AG10803 (cell line): ENCODE measurements at regions not wholly inside any gene's neighbourhood (a gene's known extent, or its start where the extent isn't known, plus 50 kb on each side); places are given as distances from the start of the nearest gene placed in this dataset.

ENCODE experiments used
- DNase-seq: peaks from one replicate; pipeline ENCODE4 v3.0.0; 2010; ENCODE audit warnings: low read depth
- H3K4me3 ChIP-seq: 2 replicates; pipeline ENCODE4 v1.5.1; 2011; ENCODE audit warnings: mild to moderate bottlenecking, low read length, control low read depth
- CTCF ChIP-seq: conservative IDR thresholded peaks from 2 replicates; pipeline ENCODE4 v1.5.1; 2011; ENCODE audit warnings: mild to moderate bottlenecking, low read length, control low read depth, inconsistent platforms

- H3K4me3 ChIP-seq: peak overlapping the region; percentile 13; the same call in 1 of the 2 replicates
- DNase-seq: peak; percentile 83
- TF ChIP-seq CTCF: peak; percentile 89
These were observed 55.1 kb downstream of the CYCS start for GRCh38 chr7:25069900-25070443.

GRCh38 chr7:25068502-25069213 lies 56.4 kb downstream of the CYCS start:
- H3K4me3 ChIP-seq: no peak overlapping the region
- no peak for DNase-seq
- TF ChIP-seq CTCF: no peak

DNA sequence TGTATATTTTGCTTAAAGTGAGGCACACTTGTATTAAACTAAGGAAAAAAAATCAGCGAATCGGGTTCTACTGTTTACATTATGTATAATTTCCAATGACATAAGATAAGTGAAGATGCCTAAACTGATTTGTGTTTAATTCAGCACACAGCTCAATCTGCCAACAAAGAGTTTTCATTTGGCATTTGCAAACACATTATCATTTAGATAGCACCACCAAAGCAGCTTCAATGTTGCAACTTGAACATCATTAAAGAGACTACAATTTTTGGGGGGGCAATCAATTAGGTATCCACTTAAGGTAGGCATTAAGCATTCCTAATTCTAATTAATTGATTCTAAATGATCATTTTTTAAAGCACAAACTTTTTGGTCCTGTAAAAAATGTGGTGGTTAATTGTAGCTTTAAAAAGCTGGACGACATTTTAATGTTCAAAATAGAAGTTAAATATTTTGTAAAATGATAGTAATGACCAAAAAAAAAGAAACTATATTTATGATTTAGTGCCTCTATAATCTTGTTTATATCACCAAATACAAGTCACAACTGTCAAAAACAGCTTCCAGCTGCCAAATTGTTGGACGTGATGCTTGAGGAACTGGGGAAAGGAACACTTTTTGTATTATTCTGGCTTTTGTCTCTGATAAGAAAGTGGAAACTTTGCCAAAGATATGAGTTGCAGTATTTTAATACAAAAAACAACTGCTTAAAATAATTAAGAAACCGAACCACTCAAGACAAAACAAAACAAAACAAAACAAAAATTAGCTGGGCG lies 57.1 kb downstream of the CYCS start:
- no peak for TF ChIP-seq CTCF
- no peak for DNase-seq
- H3K4me3 ChIP-seq: no peak overlapping the region

- DNase-seq: no peak
- no peak overlapping the region for H3K4me3 ChIP-seq
- no peak for TF ChIP-seq CTCF
These were observed 58.8 kb downstream of the CYCS start for GRCh38 chr7:25066253-25066652.

DNA sequence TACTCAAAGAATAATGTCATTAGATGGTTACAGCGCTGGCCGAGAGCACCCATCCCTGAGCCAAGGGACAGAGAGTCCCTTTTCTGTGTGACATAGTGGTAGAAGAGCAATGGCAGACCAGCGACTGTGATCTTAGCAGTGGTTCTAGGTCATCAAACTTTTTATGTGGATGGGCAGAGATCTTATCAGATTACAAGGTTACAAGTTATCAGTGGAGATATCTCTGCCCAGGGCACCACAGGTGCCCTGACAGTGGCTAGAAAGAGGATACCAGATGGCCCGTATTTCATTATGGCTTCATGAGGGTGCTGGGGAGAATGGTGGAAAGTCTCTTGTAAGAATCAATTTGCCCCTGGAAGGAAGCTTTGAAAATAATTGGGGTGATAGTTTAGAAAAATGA lies 62.7 kb downstream of the CYCS start:
- no peak overlapping the region for H3K4me3 ChIP-seq
- no peak for TF ChIP-seq CTCF
- DNase-seq: no peak

- no peak for TF ChIP-seq CTCF
- H3K4me3 ChIP-seq: no peak overlapping the region
- no peak for DNase-seq
These were observed 64.5 kb downstream of the CYCS start for GRCh38 chr7:25060487-25061055.
